ENCODE measurements at regions not wholly inside any gene's neighbourhood (a gene's known extent, or its start where the extent isn't known, plus 50 kb on each side); places are given as distances from the start of the nearest gene placed in this dataset.

- DNase-seq (ENCODE audit: low read depth): peak; percentile 79
Measured at GRCh38 chr10:110414548-110415309, 83.0 kb upstream of the DUSP5 start.

- no peak for DNase-seq (ENCODE audit: low read depth)
Measured at GRCh38 chr10:110415809-110416208, 81.9 kb upstream of the DUSP5 start.

GRCh38 chr10:110416776-110417711, 80.7 kb upstream of the DUSP5 start:
- no peak for DNase-seq (ENCODE audit: low read depth)

GRCh38 chr10:110418218-110418617, 79.5 kb upstream of the DUSP5 start:
- no peak for DNase-seq (ENCODE audit: low read depth)

- no peak for DNase-seq (ENCODE audit: low read depth)
Measured at GRCh38 chr10:110419265-110419664, 78.4 kb upstream of the DUSP5 start.

- DNase-seq (ENCODE audit: low read depth): no peak
Measured at GRCh38 chr10:110420401-110421193, 77.1 kb upstream of the DUSP5 start.

GRCh38 chr10:110421512-110422138, 76.1 kb upstream of the DUSP5 start:
- no peak for DNase-seq (ENCODE audit: low read depth)

- no peak for DNase-seq (ENCODE audit: low read depth)
Measured at GRCh38 chr10:110422548-110422947, 75.2 kb upstream of the DUSP5 start.

GRCh38 chr10:110423650-110424049, 74.1 kb upstream of the DUSP5 start:
- no peak for DNase-seq (ENCODE audit: low read depth)

GRCh38 chr10:110425684-110426293, 71.9 kb upstream of the DUSP5 start:
- DNase-seq (ENCODE audit: low read depth): no peak

GRCh38 chr10:110426294-110427181, 71.2 kb upstream of the DUSP5 start:
- DNase-seq (ENCODE audit: low read depth): no peak

GRCh38 chr10:110429301-110429700, 68.4 kb upstream of the DUSP5 start:
- no peak for DNase-seq (ENCODE audit: low read depth)

- no peak for DNase-seq (ENCODE audit: low read depth)
Measured at GRCh38 chr10:110430340-110431273, 67.1 kb upstream of the DUSP5 start.

- no peak for DNase-seq (ENCODE audit: low read depth)
Measured at GRCh38 chr10:110431659-110432058, 66.0 kb upstream of the DUSP5 start.

- DNase-seq (ENCODE audit: low read depth): no peak
Measured at GRCh38 chr10:110432084-110432483, 65.6 kb upstream of the DUSP5 start.

- DNase-seq (ENCODE audit: low read depth): no peak
Measured at GRCh38 chr10:110432814-110433565, 64.7 kb upstream of the DUSP5 start.

- no peak for DNase-seq (ENCODE audit: low read depth)
Measured at GRCh38 chr10:110433740-110434139, 64.0 kb upstream of the DUSP5 start.

GRCh38 chr10:110434489-110435096, 63.1 kb upstream of the DUSP5 start:
- DNase-seq (ENCODE audit: low read depth): no peak

All from activated T-helper 1 cell treated with Interleukin-2 at 50 U/mL for 16 hours (primary cell).